Nephron (organoid): ENCODE measurements at regions not wholly inside any gene's neighbourhood (a gene's known extent, or its start where the extent isn't known, plus 50 kb on each side); places are given as distances from the start of the nearest gene placed in this dataset.

ENCODE experiments used
- H3K27ac Mint-ChIP-seq, 3 experiments: 2 replicates each; pipeline ENCODE4 v1.8.0; 2020; ENCODE audit warnings: mixed read lengths in 3 of 3, mild to moderate bottlenecking in 2 of 3, moderate library complexity in 1 of 3
- H3K27me3 Mint-ChIP-seq: 2 replicates; pipeline ENCODE4 v1.8.0; 2021; ENCODE audit warnings: low read depth, mild to moderate bottlenecking, moderate library complexity, mixed read lengths
- H3K36me3 Mint-ChIP-seq: 2 replicates; pipeline ENCODE4 v1.8.0; 2020; ENCODE audit warnings: low read depth, mixed read lengths
- H3K4me1 Mint-ChIP-seq: 2 replicates; pipeline ENCODE4 v1.8.0; 2020; ENCODE audit warnings: mixed read lengths
- H3K4me3 Mint-ChIP-seq, 3 experiments: 2 replicates each; pipeline ENCODE4 v1.8.0; 2020; ENCODE audit warnings: mild to moderate bottlenecking in 3 of 3, mixed read lengths in 3 of 3, moderate library complexity in 2 of 3
- H3K9me3 Mint-ChIP-seq: 2 replicates; pipeline ENCODE4 v1.8.0; 2020; ENCODE audit warnings: mixed read lengths
- TF ChIP-seq, protein P1 (sequence below), 3 experiments: fragments of 200-600 bp; sonication (generic); IDR thresholded peaks; one replicate each; pipeline ENCODE4 v1.5.0; 2021; ENCODE audit warnings: antibody characterized with exemption in 3 of 3; ENCODE audit not compliant: unreplicated experiment in 3 of 3

- Mint-ChIP-seq H3K27me3 (no peaks in the 10 kb centered on the region), H3K4me1 (peaks cover 41% of the 10 kb centered on the region), H3K4me3 (no peak overlapping the region), H3K36me3 (no peaks in the 10 kb centered on the region), H3K27ac (peak overlapping the region; percentile 56 to 71 (median 61)), H3K9me3 (no peaks in the 10 kb centered on the region)
- TF ChIP-seq, protein P1, sequence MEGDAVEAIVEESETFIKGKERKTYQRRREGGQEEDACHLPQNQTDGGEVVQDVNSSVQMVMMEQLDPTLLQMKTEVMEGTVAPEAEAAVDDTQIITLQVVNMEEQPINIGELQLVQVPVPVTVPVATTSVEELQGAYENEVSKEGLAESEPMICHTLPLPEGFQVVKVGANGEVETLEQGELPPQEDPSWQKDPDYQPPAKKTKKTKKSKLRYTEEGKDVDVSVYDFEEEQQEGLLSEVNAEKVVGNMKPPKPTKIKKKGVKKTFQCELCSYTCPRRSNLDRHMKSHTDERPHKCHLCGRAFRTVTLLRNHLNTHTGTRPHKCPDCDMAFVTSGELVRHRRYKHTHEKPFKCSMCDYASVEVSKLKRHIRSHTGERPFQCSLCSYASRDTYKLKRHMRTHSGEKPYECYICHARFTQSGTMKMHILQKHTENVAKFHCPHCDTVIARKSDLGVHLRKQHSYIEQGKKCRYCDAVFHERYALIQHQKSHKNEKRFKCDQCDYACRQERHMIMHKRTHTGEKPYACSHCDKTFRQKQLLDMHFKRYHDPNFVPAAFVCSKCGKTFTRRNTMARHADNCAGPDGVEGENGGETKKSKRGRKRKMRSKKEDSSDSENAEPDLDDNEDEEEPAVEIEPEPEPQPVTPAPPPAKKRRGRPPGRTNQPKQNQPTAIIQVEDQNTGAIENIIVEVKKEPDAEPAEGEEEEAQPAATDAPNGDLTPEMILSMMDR (IDR thresholded peaks at IDR 0.05; ENCODE audit: unreplicated experiment in 3 of 3): no peak
Measured at GRCh38 chr9:14383773-14384172, 69.8 kb upstream of the NFIB start.

- Mint-ChIP-seq H3K9me3 (no peaks in the 10 kb centered on the region), H3K36me3 (no peaks in the 10 kb centered on the region), H3K4me3 (no peak overlapping the region), H3K4me1 (peaks cover 41% of the 10 kb centered on the region), H3K27ac (peak overlapping the region; percentile 56 to 71 (median 61)), H3K27me3 (no peaks in the 10 kb centered on the region)
- TF ChIP-seq, protein P1 (IDR thresholded peaks at IDR 0.05; ENCODE audit: unreplicated experiment in 3 of 3): no peak
Measured at GRCh38 chr9:14383294-14383693, 69.4 kb upstream of the NFIB start.

- Mint-ChIP-seq H3K27ac (peak overlapping the region; percentile 10 to 72 (median 63)), H3K4me3 (no peak overlapping the region), H3K36me3 (no peaks in the 10 kb centered on the region), H3K9me3 (no peaks in the 10 kb centered on the region), H3K27me3 (no peaks in the 10 kb centered on the region), H3K4me1 (peaks cover 41% of the 10 kb centered on the region)
- TF ChIP-seq, protein P1 (IDR thresholded peaks at IDR 0.05; ENCODE audit: unreplicated experiment in 3 of 3): no peak
Measured at GRCh38 chr9:14380061-14380836, 66.3 kb upstream of the NFIB start.

- Mint-ChIP-seq H3K4me1 (peaks cover 33% of the 10 kb centered on the region), H3K36me3 (no peaks in the 10 kb centered on the region), H3K9me3 (no peaks in the 10 kb centered on the region), H3K27ac (no peak overlapping the region), H3K4me3 (no peak overlapping the region), H3K27me3 (no peaks in the 10 kb centered on the region)
- TF ChIP-seq, protein P1 (IDR thresholded peaks at IDR 0.05; ENCODE audit: unreplicated experiment in 3 of 3): no peak
Measured at GRCh38 chr9:14379280-14379679, 65.3 kb upstream of the NFIB start.

GRCh38 chr9:14373706-14374105 lies 59.8 kb upstream of the NFIB start:
- Mint-ChIP-seq H3K36me3 (no peaks in the 10 kb centered on the region), H3K27ac (peak overlapping the region; percentile 94 to 99 (median 98)), H3K4me1 (peaks cover 28% of the 10 kb centered on the region), H3K27me3 (no peaks in the 10 kb centered on the region), H3K4me3 (peak overlapping the region in 2 of 3 experiments; percentile 4 to 17), H3K9me3 (peaks cover 2% of the 10 kb centered on the region)
- TF ChIP-seq, protein P1 (IDR thresholded peaks at IDR 0.05; ENCODE audit: unreplicated experiment in 3 of 3): no peak

DNA sequence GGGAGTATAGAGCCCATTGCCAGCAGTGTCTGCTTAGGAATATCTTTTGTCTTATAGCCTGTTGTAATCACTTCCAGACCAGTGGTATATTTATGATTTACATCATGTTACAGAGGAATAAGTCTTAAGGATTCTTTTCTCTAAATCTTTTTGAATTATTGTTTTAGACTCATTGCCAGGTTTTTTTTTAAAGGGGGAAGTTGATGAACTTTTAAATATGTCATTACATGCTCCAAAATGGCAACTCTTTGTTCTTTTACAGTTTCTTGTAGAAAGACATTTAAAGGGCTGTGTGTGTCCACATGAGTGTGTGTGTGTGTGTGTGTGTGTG lies 59.4 kb upstream of the NFIB start:
- H3K4me3 Mint-ChIP-seq: peak overlapping the region in 2 of 3 experiments; percentile 4 to 17
- peaks cover 2% of the 10 kb centered on the region for H3K9me3 Mint-ChIP-seq
- H3K27ac Mint-ChIP-seq: peak overlapping the region; percentile 94 to 99 (median 98)
- peaks cover 28% of the 10 kb centered on the region for H3K4me1 Mint-ChIP-seq
- H3K36me3 Mint-ChIP-seq: no peaks in the 10 kb centered on the region
- TF ChIP-seq, protein P1 (IDR thresholded peaks at IDR 0.05; ENCODE audit: unreplicated experiment in 3 of 3): no peak
- H3K27me3 Mint-ChIP-seq: no peaks in the 10 kb centered on the region
